ENCODE measurements at regions not wholly inside any gene's neighbourhood (a gene's known extent, or its start where the extent isn't known, plus 50 kb on each side); places are given as distances from the start of the nearest gene placed in this dataset.

GRCh38 chr6:120282005-120282404 lies 932.4 kb upstream of the MAN1A1 start:
- TF ChIP-seq CTCF (conservative IDR thresholded peaks at IDR 0.05) (no peak), ZFX (IDR thresholded peaks at IDR 0.05) (no peak)

All from C4-2B (cell line).